ENCODE measurements at regions not wholly inside any gene's neighbourhood (a gene's known extent, or its start where the extent isn't known, plus 50 kb on each side); places are given as distances from the start of the nearest gene placed in this dataset.
A peak's percentile ranks its signal among the peaks of the same experiment; 100 is the strongest.

DNA sequence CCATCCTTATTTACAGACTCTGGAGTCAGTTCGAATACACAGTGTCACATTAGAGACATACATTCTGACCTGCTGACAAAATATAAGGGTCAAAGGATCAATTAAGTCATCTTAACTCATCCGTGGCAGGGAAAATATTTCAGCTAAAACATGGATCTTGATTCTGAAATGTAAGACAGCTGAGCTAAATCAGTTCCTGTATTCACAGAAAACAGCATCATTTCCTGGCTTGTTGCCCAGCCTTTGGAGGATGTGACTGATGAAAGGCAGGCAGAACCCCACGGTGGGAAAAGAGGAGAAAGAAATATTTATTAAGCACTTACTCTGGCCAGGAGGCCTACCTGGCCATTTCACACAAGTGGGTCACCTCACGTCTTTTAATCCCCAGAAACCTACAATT lies 101.9 kb downstream of the GAS2L3 start:
- H3K27me3 Mint-ChIP-seq = peaks cover 22% of the 10 kb centered on the region in 2 donors
- DNase-seq = no peak
- no peak for ATAC-seq (replicated peaks)
- H3K4me1 Mint-ChIP-seq = no peaks in the 10 kb centered on the region
- H3K9me3 Mint-ChIP-seq = peaks cover 0 to 6% of the 10 kb centered on the region in 2 donors
- no peak overlapping the region for H3K27ac Mint-ChIP-seq
- H3K4me3 Mint-ChIP-seq = no peak overlapping the region
- no peaks in the 10 kb centered on the region for H3K36me3 Mint-ChIP-seq

DNA sequence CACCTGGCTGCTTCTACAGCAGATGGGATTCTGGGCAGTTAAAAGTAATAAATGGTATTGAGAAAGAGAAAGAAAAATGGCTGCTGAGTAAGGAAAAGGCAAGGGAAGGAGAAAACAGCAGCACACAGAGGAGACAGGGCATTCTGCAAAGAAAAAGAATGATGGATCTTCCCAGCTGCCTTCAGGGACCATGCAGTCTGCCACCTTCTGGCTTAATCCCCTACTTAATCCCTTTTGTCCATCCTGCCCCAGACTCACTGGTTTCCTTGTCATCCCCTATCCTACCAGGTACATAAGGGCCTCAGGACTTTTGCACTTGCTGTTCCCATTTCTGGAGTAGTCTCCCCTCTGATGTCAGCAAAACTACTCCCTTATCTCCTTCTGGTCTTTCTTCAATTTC lies 107.6 kb downstream of the GAS2L3 start:
- Mint-ChIP-seq H3K36me3 (peaks cover 0 to 2% of the 10 kb centered on the region in 2 donors), H3K27me3 (peaks cover 18 to 20% of the 10 kb centered on the region in 2 donors), H3K27ac (no peak overlapping the region), H3K4me3 (no peak overlapping the region), H3K9me3 (peaks cover 13% of the 10 kb centered on the region in 2 donors), H3K4me1 (no peaks in the 10 kb centered on the region)
- no peak for ATAC-seq (replicated peaks)
- no peak for DNase-seq

DNA sequence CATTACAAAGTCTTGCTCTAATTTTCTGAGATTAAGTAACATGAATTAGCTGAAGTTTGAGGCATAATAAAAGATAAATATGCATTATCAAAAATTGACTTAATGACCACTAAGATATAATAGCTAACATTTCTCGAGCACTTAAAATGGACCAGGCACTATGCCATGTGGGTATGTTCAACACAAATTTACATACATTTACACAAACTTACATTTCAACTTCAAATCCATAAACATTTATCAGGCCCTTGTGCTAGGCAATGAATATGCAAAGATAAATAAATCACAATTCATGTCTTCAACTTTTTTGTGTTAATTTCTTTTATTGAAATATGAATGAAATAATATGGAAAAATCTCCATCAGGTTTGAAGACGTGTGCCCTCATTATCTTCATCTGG lies 108.7 kb downstream of the GAS2L3 start:
- peaks cover 18 to 20% of the 10 kb centered on the region in 2 donors for H3K27me3 Mint-ChIP-seq
- ATAC-seq (replicated peaks) (no peak), DNase-seq (no peak)
- H3K4me1 Mint-ChIP-seq = no peaks in the 10 kb centered on the region
- peaks cover 0 to 2% of the 10 kb centered on the region in 2 donors for H3K36me3 Mint-ChIP-seq
- no peak overlapping the region for H3K27ac Mint-ChIP-seq
- H3K9me3 Mint-ChIP-seq = peaks cover 15 to 17% of the 10 kb centered on the region in 2 donors
- no peak overlapping the region for H3K4me3 Mint-ChIP-seq

DNA sequence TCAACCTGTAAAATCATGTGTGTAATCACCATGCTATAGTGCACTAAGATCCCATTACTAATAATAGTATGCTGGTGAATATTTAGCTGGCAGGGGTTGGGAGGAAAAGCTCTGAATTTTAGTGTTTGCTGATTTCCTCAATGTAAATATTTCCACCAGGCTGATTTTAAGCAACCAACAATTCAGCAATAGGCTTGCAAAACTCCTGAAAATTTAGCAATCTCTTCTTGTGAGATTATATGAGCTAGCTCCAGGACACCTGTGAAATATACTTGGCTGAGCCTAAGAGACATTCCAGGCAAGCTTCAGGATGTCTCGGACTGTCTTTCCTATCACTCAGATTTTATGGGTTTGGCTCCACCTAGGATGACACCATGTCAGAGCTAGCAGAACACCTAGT lies 106.9 kb upstream of the ANO4 start:
- H3K27ac Mint-ChIP-seq = no peak overlapping the region
- H3K27me3 Mint-ChIP-seq = peaks cover 2 to 7% of the 10 kb centered on the region in 2 donors
- DNase-seq (no peak), ATAC-seq (replicated peaks) (no peak)
- no peaks in the 10 kb centered on the region for H3K4me1 Mint-ChIP-seq
- H3K36me3 Mint-ChIP-seq = peaks cover 0 to 2% of the 10 kb centered on the region in 2 donors
- peaks cover 14 to 28% of the 10 kb centered on the region in 2 donors for H3K9me3 Mint-ChIP-seq
- no peak overlapping the region for H3K4me3 Mint-ChIP-seq

DNA sequence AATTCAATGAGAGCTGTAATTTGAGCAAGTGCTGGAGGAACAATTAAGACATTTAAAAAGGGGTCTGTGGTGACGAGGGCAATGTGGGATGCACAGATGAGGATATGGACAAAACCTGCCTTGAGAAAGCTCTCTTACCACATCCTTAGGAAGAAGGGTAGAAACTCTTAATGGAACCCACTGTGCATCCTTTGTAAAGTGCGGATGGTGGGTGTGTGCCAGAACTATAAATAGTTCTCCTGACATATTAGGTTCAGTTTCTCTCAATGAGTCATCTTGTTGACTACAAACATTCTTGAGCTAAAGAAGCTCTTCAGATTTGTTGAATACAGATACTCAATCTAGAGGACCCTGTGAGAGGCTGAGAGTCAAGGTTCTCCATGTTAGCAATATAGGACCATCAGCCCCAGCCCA lies 106.1 kb upstream of the ANO4 start:
- Mint-ChIP-seq H3K4me1 (no peaks in the 10 kb centered on the region), H3K4me3 (no peak overlapping the region), H3K9me3 (peaks cover 14 to 25% of the 10 kb centered on the region in 2 donors), H3K27ac (no peak overlapping the region), H3K36me3 (peaks cover 0 to 2% of the 10 kb centered on the region in 2 donors), H3K27me3 (peaks cover 0 to 4% of the 10 kb centered on the region in 2 donors)
- ATAC-seq (replicated peaks) (no peak), DNase-seq (no peak)

DNA sequence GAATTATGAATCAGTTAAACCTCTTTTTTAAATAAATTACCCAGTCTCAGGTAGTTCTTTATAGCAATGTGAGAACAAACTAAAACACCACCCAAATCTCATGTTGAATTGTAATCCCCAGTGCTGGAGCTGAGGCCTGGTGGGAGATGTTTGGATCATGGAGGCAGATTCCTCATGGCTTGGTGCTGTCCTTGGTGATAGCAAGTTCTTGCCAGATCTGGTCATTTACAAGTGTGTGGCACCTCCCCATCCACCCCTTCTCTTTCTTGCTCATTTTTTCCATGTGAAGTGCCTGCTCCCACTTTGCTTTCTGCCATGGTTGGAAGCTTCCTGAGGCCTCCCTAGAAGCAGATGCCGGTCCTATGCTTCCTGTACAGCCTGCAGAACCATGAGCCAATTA lies 102.1 kb upstream of the ANO4 start:
- Mint-ChIP-seq H3K4me1 (no peaks in the 10 kb centered on the region), H3K4me3 (no peak overlapping the region), H3K9me3 (peaks cover 3 to 12% of the 10 kb centered on the region in 2 donors), H3K27ac (no peak overlapping the region), H3K36me3 (no peaks in the 10 kb centered on the region), H3K27me3 (peaks cover 6 to 9% of the 10 kb centered on the region in 2 donors)
- DNase-seq = no peak
- ATAC-seq (replicated peaks) = no peak

DNA sequence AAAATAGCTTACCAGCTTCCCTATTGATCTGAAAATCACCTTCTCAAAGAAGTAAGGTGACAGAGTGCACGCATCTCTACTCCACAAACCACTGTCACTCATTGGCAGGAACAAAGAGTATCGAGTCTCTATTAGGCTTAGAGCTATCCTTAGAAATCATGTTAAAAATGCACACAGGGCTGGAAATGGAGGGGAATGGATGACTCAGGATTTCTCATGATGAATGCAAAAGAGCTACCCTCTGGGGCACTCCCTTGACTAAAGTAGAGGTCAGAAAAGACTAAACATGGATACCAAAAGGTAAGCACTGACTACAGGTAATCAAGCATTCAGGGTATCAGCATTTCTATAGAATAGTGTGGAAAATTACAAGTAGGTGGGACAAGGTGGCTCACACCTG lies 96.1 kb upstream of the ANO4 start:
- H3K9me3 Mint-ChIP-seq = peaks cover 0 to 1% of the 10 kb centered on the region in 2 donors
- ATAC-seq (replicated peaks) = peak; percentile 28 to 50
- no peak overlapping the region for H3K4me3 Mint-ChIP-seq

DNA sequence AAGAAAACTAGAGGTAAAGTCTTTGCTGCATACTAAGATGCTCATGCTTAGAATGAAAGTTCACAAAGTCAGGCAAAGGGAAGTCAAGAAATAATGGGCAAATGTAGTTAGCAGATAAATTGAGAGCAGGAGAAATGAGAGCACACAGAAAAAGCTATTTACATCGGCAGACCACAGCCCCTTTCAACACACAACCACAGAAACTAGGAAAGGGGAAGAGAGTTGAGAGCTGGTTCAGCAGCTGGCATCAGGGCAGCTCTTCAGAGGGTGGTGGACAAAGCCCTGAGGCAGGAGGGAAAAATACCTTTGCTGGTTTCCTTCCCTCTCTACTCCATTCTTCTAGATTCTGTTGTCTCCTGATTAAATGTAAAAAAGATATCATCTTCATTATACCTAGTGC lies 95.4 kb upstream of the ANO4 start:
- Mint-ChIP-seq H3K4me1 (peaks cover 9 to 14% of the 10 kb centered on the region in 2 donors), H3K27me3 (peaks cover 13% of the 10 kb centered on the region in 2 donors), H3K4me3 (peak overlapping the region in 1 of 2 donors; percentile 3), H3K36me3 (no peaks in the 10 kb centered on the region), H3K27ac (no peak overlapping the region), H3K9me3 (peaks cover 0 to 3% of the 10 kb centered on the region in 2 donors)
- ATAC-seq (replicated peaks) = peak; percentile 96 to 98
- DNase-seq = peak; percentile 4

More for the DNA sequence above, 96.1 kb upstream of the ANO4 start:
- no peak for DNase-seq
- Mint-ChIP-seq H3K27me3 (peaks cover 10 to 13% of the 10 kb centered on the region in 2 donors), H3K27ac (no peak overlapping the region), H3K4me1 (peaks cover 9 to 14% of the 10 kb centered on the region in 2 donors), H3K36me3 (no peaks in the 10 kb centered on the region)

DNA sequence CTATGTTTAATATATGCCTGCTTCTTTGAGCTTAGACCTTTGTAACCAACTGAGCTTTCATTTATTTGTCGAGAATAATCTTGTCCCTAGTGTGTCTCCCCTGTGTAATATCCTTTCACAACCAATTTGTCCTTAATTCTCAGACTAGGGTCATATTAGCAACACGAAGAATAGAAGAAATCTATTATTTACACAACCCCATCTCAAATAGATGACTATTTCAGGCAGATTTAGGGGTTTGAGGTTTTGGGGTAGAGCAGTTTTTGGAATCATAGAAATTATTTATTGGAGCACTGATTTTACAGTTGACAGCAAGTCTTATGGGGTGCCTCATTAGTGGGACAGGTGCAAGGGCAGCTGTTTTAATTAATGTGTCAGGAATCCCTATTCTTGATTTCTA lies 91.2 kb upstream of the ANO4 start:
- no peak for DNase-seq
- peaks cover 0 to 2% of the 10 kb centered on the region in 2 donors for H3K9me3 Mint-ChIP-seq
- H3K4me1 Mint-ChIP-seq = peaks cover 7 to 11% of the 10 kb centered on the region in 2 donors
- peaks cover 6 to 8% of the 10 kb centered on the region in 2 donors for H3K27me3 Mint-ChIP-seq
- no peak for ATAC-seq (replicated peaks)
- no peak overlapping the region for H3K27ac Mint-ChIP-seq
- no peak overlapping the region for H3K4me3 Mint-ChIP-seq
- no peaks in the 10 kb centered on the region for H3K36me3 Mint-ChIP-seq

DNA sequence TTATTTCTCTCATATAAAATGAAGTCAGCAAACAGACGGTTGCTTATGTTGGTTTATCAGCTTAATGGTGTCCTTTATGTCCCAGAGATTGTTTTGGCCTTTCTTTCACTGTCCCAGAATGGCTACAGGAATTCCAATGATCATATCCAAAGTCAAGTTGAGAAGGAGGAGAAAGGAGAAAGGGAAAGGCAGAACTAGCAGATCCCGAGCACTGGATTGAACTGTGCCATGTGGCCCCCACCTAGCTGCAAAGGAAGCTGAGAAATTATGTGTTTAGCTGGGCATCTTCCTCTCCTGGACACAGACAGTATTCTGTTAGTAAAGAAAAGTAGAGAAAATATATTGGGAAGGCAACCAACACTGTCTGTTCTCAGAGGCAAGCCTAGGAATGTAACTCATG lies 90.7 kb upstream of the ANO4 start:
- Mint-ChIP-seq H3K4me1 (peaks cover 4 to 5% of the 10 kb centered on the region in 2 donors), H3K9me3 (peaks cover 0 to 2% of the 10 kb centered on the region in 2 donors), H3K27ac (no peak overlapping the region), H3K36me3 (no peaks in the 10 kb centered on the region), H3K4me3 (no peak overlapping the region), H3K27me3 (peaks cover 6 to 8% of the 10 kb centered on the region in 2 donors)
- no peak for DNase-seq
- no peak for ATAC-seq (replicated peaks)

DNA sequence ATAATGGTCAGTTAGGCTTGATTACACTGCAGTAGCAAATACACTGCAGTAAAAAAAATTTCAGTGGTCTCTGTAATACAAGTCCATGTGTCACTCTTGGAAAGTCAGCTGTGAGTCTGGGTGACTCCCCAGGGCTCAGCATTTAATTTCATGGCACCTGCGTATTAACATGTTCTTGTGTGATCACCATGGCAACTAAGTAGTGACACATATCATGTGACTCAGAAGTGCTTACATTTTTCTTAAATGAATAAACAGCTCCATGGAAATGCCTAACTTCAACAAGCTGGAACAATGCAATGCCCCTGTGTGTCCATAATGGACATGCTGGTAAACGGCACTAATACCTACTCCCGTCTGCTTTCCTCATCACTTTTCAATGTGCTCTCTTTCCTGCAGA lies 88.5 kb upstream of the ANO4 start:
- H3K4me1 Mint-ChIP-seq = no peaks in the 10 kb centered on the region
- DNase-seq (no peak), ATAC-seq (replicated peaks) (no peak)
- no peak overlapping the region for H3K27ac Mint-ChIP-seq
- peaks cover 6 to 15% of the 10 kb centered on the region in 2 donors for H3K27me3 Mint-ChIP-seq
- H3K9me3 Mint-ChIP-seq = peaks cover 0 to 2% of the 10 kb centered on the region in 2 donors
- H3K36me3 Mint-ChIP-seq = no peaks in the 10 kb centered on the region
- H3K4me3 Mint-ChIP-seq = no peak overlapping the region

DNA sequence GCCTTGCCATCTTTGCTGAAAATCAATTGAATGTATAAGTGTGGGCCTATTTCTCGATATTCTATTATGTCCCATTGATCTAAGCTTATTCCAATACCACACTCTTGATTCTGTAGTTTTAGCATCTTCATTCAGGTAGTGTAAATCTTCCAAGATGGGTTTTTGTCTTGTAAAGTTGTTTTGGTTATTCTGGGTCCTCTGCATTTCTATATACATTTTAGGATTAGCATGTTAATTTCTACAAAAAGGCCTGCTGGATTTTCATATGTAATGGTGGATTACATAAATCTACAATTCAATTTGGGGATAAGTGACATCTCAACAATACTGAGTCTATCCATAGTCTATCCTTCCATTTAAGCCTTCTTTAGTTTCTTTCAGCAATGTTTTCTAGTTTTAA lies 86.0 kb upstream of the ANO4 start:
- Mint-ChIP-seq H3K4me3 (no peak overlapping the region), H3K27ac (no peak overlapping the region), H3K9me3 (peaks cover 0 to 2% of the 10 kb centered on the region in 2 donors), H3K27me3 (peaks cover 0 to 10% of the 10 kb centered on the region in 2 donors), H3K4me1 (no peaks in the 10 kb centered on the region), H3K36me3 (no peaks in the 10 kb centered on the region)
- ATAC-seq (replicated peaks) (no peak), DNase-seq (no peak)

DNA sequence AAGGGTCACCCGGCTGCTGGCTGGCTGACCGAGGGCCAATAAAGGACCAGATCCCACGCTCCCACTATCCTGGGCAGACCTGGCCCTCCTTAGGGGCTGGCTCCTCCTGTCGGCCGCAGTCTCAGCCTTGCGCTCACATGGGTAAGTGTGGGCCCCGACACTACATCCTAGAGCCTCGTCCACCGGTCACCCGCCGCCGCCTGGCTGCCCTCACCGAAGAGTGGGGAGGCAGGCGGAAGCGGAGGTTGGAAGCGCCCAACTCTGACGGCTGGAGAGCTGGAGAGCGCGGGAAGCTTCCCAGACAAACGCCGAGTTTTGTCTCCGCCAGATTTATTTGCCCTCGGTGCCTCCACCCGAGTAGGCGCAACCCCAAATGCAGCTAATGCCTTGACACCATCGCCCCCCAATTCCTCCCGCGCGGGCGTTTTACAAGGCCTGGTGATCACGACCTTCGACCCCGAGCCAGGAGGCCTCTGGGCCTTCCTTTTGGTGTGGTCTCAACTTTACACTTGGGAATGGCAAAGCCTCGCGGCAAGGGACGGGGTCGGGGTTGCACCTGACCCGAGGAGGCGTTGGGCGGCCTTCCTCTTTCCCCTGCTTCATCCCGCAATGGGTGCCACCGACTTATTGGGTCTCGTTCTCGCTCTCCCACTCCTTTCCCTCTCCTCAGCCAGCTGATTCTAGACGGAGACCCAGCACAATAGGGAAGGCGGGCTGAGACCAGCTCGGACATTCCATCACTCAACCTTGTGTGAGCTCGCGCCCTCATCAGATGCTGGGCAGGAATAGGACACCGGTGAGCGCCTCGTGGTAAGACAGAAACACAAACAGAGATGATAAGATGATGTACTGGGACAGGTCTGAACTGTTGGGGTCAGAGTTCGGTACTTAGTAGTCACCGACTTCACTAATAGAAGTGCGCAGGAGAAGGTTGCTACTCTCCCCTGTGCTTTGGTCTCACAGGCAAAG lies 78.3 kb upstream of the ANO4 start:
- ATAC-seq (replicated peaks) (no peak), DNase-seq (no peak)
- Mint-ChIP-seq H3K9me3 (no peaks in the 10 kb centered on the region), H3K27me3 (peaks cover 26 to 53% of the 10 kb centered on the region in 2 donors), H3K4me1 (no peaks in the 10 kb centered on the region), H3K27ac (no peak overlapping the region), H3K4me3 (no peak overlapping the region), H3K36me3 (no peaks in the 10 kb centered on the region)

DNA sequence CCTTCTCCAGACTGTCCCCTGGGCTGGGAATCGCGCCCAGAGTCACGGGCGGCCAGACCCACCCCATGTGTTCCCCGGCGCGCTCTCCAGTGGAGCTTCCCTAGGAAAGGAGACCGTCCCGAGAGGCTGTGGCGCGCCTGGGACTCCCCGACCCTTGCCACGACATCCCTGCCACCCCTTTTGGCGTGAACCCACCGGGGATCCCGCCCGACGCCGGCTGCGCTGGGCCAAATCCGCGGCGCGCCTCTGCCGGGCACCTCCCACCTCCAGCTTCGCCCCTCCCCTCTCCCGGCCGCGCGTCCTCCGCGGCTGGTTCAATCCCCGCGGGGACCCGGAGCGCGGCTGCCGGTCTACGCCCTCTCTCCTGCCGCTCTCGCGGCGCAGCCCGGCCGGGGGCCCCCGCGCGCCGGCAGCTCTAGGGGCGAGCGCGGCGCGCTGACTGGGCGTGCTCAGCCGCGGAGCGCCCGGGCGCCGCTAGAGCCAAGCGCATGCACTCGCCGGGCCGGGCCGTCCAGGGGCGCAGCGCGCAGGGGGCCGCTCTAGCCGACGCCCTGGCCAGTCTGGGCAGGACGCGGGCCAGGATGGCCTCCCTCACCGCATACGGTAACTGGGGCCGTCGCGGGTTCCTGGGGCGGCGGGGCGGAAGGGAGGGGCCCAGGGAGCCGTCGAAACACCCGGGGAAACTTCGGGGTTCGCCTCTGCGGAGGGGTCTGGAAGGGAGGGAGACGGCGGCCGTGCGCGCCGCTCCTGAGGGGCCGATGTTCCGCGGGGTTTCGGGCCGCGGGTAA lies 77.4 kb upstream of the ANO4 start:
- Mint-ChIP-seq H3K9me3 (no peaks in the 10 kb centered on the region), H3K4me1 (no peaks in the 10 kb centered on the region), H3K36me3 (no peaks in the 10 kb centered on the region), H3K27ac (no peak overlapping the region), H3K27me3 (peaks cover 26 to 56% of the 10 kb centered on the region in 2 donors), H3K4me3 (no peak overlapping the region)
- ATAC-seq (replicated peaks) = peak in 1 of 2 donors; percentile 16
- no peak for DNase-seq

Data from stimulated activated naive B cell treated with anti-CD40 and anti-IgM and Interleukin-4, amounts not matched to agents 10 μg/mL and 1 μg/mL and 100 μg/mL, for 72 hours (primary cell).